A673 (cell line): ENCODE measurements at regions not wholly inside any gene's neighbourhood (a gene's known extent, or its start where the extent isn't known, plus 50 kb on each side); places are given as distances from the start of the nearest gene placed in this dataset.
A peak's percentile ranks its signal among the peaks of the same experiment; 100 is the strongest.

Source experiments
- BruUV-seq: library from RNA; stranded (reverse); fragments of 400-500 nt; replicated peaks from 2 replicates; lab custom pipeline; 2021; lab: Mats Ljungman, UMichigan
- CTCF ChIA-PET: fragments of 300-600 bp; sonication (Branson Sonifier 250); formaldehyde crosslinking; loops from one replicate; lab custom pipeline; 2022; ENCODE audit warnings: antibody characterized with exemption; lab: Charles Lee
- POLR2A ChIA-PET: fragments of 300-600 bp; sonication (Branson Sonifier 250); formaldehyde crosslinking; loops from one replicate; lab custom pipeline; 2022; ENCODE audit warnings: antibody characterized with exemption; ENCODE audit not compliant: low non-redundant PET; lab: Charles Lee
- DNase-seq: peaks from one replicate; pipeline ENCODE4 v3.0.0-alpha.2; 2015; ENCODE audit warnings: low spot score
- H3K27ac ChIP-seq: fragments of 200-600 bp; sonication (generic); 2 replicates; pipeline ENCODE4 v1.5.1; 2016; ENCODE audit warnings: mixed run types, low read depth, mild to moderate bottlenecking, mixed read lengths, antibody characterized with exemption, low read length; ENCODE audit not compliant: poor library complexity, severe bottlenecking
- H3K27me3 ChIP-seq: fragments of 200-600 bp; sonication (generic); replicated peaks from 2 replicates; pipeline ENCODE4 v1.6.1; 2017; ENCODE audit warnings: mixed run types, low read depth, mild to moderate bottlenecking, mixed read lengths, antibody characterized with exemption, low read length; ENCODE audit not compliant: insufficient read depth, poor library complexity
- H3K36me3 ChIP-seq: fragments of 200-600 bp; sonication (generic); 2 replicates; pipeline ENCODE4 v1.6.1; 2016; ENCODE audit warnings: mixed run types, mild to moderate bottlenecking, mixed read lengths, antibody characterized with exemption, low read length; ENCODE audit not compliant: insufficient read depth, poor library complexity, severe bottlenecking
- H3K4me1 ChIP-seq: fragments of 200-600 bp; sonication (generic); 2 replicates; pipeline ENCODE4 v1.6.1; 2017; ENCODE audit warnings: mixed run types, mild to moderate bottlenecking, mixed read lengths, antibody characterized with exemption, low read length; ENCODE audit not compliant: insufficient read depth, poor library complexity, severe bottlenecking
- H3K4me3 ChIP-seq: fragments of 200-600 bp; sonication (generic); 2 replicates; pipeline ENCODE4 v1.5.1; 2016; ENCODE audit warnings: low read depth, mixed run types, mild to moderate bottlenecking, mixed read lengths, low read length; ENCODE audit not compliant: poor library complexity, severe bottlenecking
- H3K9me3 ChIP-seq: fragments of 200-600 bp; sonication (generic); 2 replicates; pipeline ENCODE4 v1.6.1; 2016; ENCODE audit warnings: mixed run types, low read depth, mild to moderate bottlenecking, mixed read lengths, antibody characterized with exemption, low read length; ENCODE audit not compliant: poor library complexity, severe bottlenecking
- EZH2 ChIP-seq: fragments of 200-600 bp; sonication (generic); IDR thresholded peaks from 2 replicates; pipeline ENCODE4 v1.6.1; 2017; ENCODE audit warnings: borderline replicate concordance, low read depth, mild to moderate bottlenecking, mixed read lengths, antibody characterized with exemption, low read length; ENCODE audit not compliant: poor library complexity, severe bottlenecking
- intact Hi-C: fragments of 100-400 bp; cut with micrococcal nuclease; formaldehyde crosslinking; loops from one replicate; pipeline ENCODE4 v1.10.0; 2022; ENCODE audit not compliant: unreplicated experiment
- TF ChIP-seq, protein P1 (sequence below): fragments of 300-800, 200-600 bp; sonication (generic); conservative IDR thresholded peaks from 2 replicates; pipeline ENCODE4 v1.5.1; 2017; ENCODE audit warnings: low read depth, mild to moderate bottlenecking, antibody characterized with exemption, low read length, moderate library complexity, mixed read lengths

GRCh38 chr3:191566469-191566868, 105.5 kb downstream of the PYDC2 start:
- no TSS peak for BruUV-seq
- Histone ChIP-seq H3K9me3 (no peaks in the 10 kb centered on the region), H3K27me3 (no peaks in the 10 kb centered on the region), H3K4me1 (no peaks in the 10 kb centered on the region), H3K4me3 (no peak overlapping the region), H3K27ac (no peak overlapping the region), H3K36me3 (no peaks in the 10 kb centered on the region)
- CTCF ChIA-PET, result no interaction called here
- DNase-seq, result no peak
- TF ChIP-seq EZH2, result no peak
- TF ChIP-seq, protein P1, sequence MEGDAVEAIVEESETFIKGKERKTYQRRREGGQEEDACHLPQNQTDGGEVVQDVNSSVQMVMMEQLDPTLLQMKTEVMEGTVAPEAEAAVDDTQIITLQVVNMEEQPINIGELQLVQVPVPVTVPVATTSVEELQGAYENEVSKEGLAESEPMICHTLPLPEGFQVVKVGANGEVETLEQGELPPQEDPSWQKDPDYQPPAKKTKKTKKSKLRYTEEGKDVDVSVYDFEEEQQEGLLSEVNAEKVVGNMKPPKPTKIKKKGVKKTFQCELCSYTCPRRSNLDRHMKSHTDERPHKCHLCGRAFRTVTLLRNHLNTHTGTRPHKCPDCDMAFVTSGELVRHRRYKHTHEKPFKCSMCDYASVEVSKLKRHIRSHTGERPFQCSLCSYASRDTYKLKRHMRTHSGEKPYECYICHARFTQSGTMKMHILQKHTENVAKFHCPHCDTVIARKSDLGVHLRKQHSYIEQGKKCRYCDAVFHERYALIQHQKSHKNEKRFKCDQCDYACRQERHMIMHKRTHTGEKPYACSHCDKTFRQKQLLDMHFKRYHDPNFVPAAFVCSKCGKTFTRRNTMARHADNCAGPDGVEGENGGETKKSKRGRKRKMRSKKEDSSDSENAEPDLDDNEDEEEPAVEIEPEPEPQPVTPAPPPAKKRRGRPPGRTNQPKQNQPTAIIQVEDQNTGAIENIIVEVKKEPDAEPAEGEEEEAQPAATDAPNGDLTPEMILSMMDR, result no peak
- intact Hi-C loops, result no loop called here
- POLR2A ChIA-PET, result no interaction called here

DNA sequence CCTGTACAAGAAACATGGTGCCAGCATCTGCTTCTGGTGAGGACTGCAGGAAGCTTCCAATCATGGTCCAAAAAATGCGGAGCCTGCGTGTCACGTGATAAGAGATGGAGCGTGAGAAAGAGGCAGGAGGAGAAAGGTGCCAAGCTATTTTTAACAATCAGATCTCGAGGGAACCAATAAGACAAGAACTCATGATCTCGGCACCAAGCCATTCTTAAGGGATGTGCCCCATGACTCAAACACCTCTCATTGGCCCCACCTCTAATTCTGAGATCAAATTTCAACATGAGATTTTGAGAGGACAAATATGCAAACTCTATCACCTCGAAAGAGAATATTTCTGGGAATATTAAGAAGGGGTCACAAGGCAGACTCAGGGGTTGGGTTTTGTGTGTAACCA, 107.2 kb downstream of the PYDC2 start:
- Histone ChIP-seq H3K27me3 (no peaks in the 10 kb centered on the region), H3K27ac (no peak overlapping the region), H3K36me3 (no peaks in the 10 kb centered on the region), H3K4me1 (no peaks in the 10 kb centered on the region), H3K4me3 (no peak overlapping the region), H3K9me3 (no peaks in the 10 kb centered on the region)
- BruUV-seq, result no TSS peak
- no peak for DNase-seq
- ChIA-PET CTCF (no interaction called here), POLR2A (no interaction called here)
- intact Hi-C loops, result no loop called here
- TF ChIP-seq, protein P1, result no peak
- TF ChIP-seq EZH2, result no peak

- no peaks in the 10 kb centered on the region for H3K36me3 ChIP-seq
- DNase-seq, result peak; percentile 39
- intact Hi-C loops, result no loop called here
- H3K27ac ChIP-seq, result no peak overlapping the region
- no peaks in the 10 kb centered on the region for H3K9me3 ChIP-seq
- ChIA-PET POLR2A (no interaction called here), CTCF (no interaction called here)
- TF ChIP-seq EZH2, result no peak
- TF ChIP-seq, protein P1, result no peak
- no TSS peak for BruUV-seq
- H3K4me1 ChIP-seq, result peaks cover 9% of the 10 kb centered on the region
- H3K4me3 ChIP-seq, result no peak overlapping the region
- H3K27me3 ChIP-seq, result no peaks in the 10 kb centered on the region
These were observed 131.1 kb downstream of the PYDC2 start for GRCh38 chr3:191592105-191592504.
